ENCODE measurements at regions not wholly inside any gene's neighbourhood (a gene's known extent, or its start where the extent isn't known, plus 50 kb on each side); places are given as distances from the start of the nearest gene placed in this dataset.

- no peak for DNase-seq (ENCODE audit: low read depth in 2 of 2)
Observed at GRCh38 chr3:36269274-36269673, 111.0 kb upstream of the STAC start.

GRCh38 chr3:36282766-36283165 lies 97.5 kb upstream of the STAC start:
- DNase-seq (ENCODE audit: low read depth in 2 of 2): no peak

GRCh38 chr3:36295296-36295695 lies 85.0 kb upstream of the STAC start:
- DNase-seq (ENCODE audit: low read depth in 2 of 2): no peak

GRCh38 chr3:36297195-36297594 lies 83.1 kb upstream of the STAC start:
- DNase-seq (ENCODE audit: low read depth in 2 of 2): no peak

GRCh38 chr3:36298188-36298587 lies 82.1 kb upstream of the STAC start:
- no peak for DNase-seq (ENCODE audit: low read depth in 2 of 2)

- no peak for DNase-seq (ENCODE audit: low read depth in 2 of 2)
Observed at GRCh38 chr3:36302158-36302509, 78.2 kb upstream of the STAC start.

- no peak for DNase-seq (ENCODE audit: low read depth in 2 of 2)
Observed at GRCh38 chr3:36302626-36303025, 77.7 kb upstream of the STAC start.

- DNase-seq (ENCODE audit: low read depth in 2 of 2): no peak
Observed at GRCh38 chr3:36303286-36303685, 77.0 kb upstream of the STAC start.

GRCh38 chr3:36305929-36306520 lies 74.3 kb upstream of the STAC start:
- no peak for DNase-seq (ENCODE audit: low read depth in 2 of 2)

- no peak for DNase-seq (ENCODE audit: low read depth in 2 of 2)
Observed at GRCh38 chr3:36309092-36309491, 71.2 kb upstream of the STAC start.

- no peak for DNase-seq (ENCODE audit: low read depth in 2 of 2)
Observed at GRCh38 chr3:36312351-36312750, 68.0 kb upstream of the STAC start.

GRCh38 chr3:36317915-36318314 lies 62.4 kb upstream of the STAC start:
- no peak for DNase-seq (ENCODE audit: low read depth in 2 of 2)

- no peak for DNase-seq (ENCODE audit: low read depth in 2 of 2)
Observed at GRCh38 chr3:36318621-36319200, 61.6 kb upstream of the STAC start.

GRCh38 chr3:36319680-36320079 lies 60.6 kb upstream of the STAC start:
- DNase-seq (ENCODE audit: low read depth in 2 of 2): no peak

All from stimulated activated CD4-positive, alpha-beta T cell treated with anti-CD3 and anti-CD28 coated beads, Interleukin-12 subunit alpha, Interleukin-12 subunit beta, amount 100 ng/mL, for 24 hours (primary cell).